Adrenal gland (tissue), 5 donors: ENCODE measurements at regions not wholly inside any gene's neighbourhood (a gene's known extent, or its start where the extent isn't known, plus 50 kb on each side); places are given as distances from the start of the nearest gene placed in this dataset.

ENCODE experiments used
- CTCF ChIP-seq, 6 experiments: fragments of 450-650 bp in 4 of 6; fragments of 200-600 bp in 2 of 6; sonication (generic) in 1 of 6; IDR thresholded peaks; 1 replicate in 5 of 6; 2 replicates in 1 of 6; pipeline versions ENCODE4 v1.5.1 to v1.8.0; 2016 to 2021; ENCODE audit warnings: antibody characterized with exemption in 6 of 6, mild to moderate bottlenecking in 2 of 6, moderate library complexity in 1 of 6
- POLR2A ChIP-seq, 2 donors: fragments of 450-650 bp; IDR thresholded peaks; one replicate each; pipeline ENCODE4 v1.6.1; 2017; ENCODE audit warnings: antibody characterized with exemption in 2 of 2, mild to moderate bottlenecking in 2 of 2, moderate library complexity in 1 of 2
- donor health status: DM: no; HTN: no; CAD: no.

GRCh38 chr16:26816266-26816665 is 250.5 kb upstream of the C16orf82 start:
- TF ChIP-seq POLR2A (IDR thresholded peaks at IDR 0.05) (no peak), CTCF (IDR thresholded peaks at IDR 0.05) (no peak)
